OCI-LY3 (cell line): ENCODE measurements at regions not wholly inside any gene's neighbourhood (a gene's known extent, or its start where the extent isn't known, plus 50 kb on each side); places are given as distances from the start of the nearest gene placed in this dataset.

Source experiments
- EZH2phosphoT487 ChIP-seq: fragments of 200-600 bp; shearing (Covaris generic); IDR thresholded peaks from 2 replicates; pipeline ENCODE4 v1.6.1; 2018; ENCODE audit warnings: antibody characterized with exemption, mixed run types, low read depth
- TF ChIP-seq, protein P1 (sequence below): fragments of 200-600, 300-600 bp; sonication (generic); IDR thresholded peaks from 2 replicates; pipeline ENCODE4 v1.5.1; 2014; ENCODE audit warnings: antibody characterized with exemption, low read length, low read depth

DNA sequence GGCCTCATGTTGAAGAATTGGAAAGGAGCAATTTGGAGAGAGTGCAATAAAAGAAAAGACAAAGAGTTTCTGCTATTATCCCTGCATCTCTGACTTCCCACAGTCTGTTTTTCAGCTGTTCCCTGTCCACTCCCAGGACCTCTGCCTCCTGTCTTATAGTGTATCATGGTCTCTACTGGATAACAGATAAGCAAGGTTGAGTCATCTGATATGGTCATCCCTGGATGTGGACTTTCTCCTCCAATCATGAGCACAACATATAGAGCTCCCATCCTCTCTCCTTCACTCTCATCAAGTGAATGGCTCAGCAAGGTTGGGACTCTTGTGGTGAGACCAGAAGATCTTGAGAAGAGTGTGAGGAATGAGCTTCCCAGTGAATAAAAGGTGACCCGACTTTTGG is 123.1 kb downstream of the PLCE1 start:
- TF ChIP-seq, protein P1, sequence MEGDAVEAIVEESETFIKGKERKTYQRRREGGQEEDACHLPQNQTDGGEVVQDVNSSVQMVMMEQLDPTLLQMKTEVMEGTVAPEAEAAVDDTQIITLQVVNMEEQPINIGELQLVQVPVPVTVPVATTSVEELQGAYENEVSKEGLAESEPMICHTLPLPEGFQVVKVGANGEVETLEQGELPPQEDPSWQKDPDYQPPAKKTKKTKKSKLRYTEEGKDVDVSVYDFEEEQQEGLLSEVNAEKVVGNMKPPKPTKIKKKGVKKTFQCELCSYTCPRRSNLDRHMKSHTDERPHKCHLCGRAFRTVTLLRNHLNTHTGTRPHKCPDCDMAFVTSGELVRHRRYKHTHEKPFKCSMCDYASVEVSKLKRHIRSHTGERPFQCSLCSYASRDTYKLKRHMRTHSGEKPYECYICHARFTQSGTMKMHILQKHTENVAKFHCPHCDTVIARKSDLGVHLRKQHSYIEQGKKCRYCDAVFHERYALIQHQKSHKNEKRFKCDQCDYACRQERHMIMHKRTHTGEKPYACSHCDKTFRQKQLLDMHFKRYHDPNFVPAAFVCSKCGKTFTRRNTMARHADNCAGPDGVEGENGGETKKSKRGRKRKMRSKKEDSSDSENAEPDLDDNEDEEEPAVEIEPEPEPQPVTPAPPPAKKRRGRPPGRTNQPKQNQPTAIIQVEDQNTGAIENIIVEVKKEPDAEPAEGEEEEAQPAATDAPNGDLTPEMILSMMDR = no peak
- no peak for TF ChIP-seq EZH2phosphoT487
